OCI-LY7 (cell line): ENCODE measurements at regions not wholly inside any gene's neighbourhood (a gene's known extent, or its start where the extent isn't known, plus 50 kb on each side); places are given as distances from the start of the nearest gene placed in this dataset.

Experiments
- BruUV-seq: library from RNA; stranded (reverse); fragments of 400-500 nt; replicated peaks from 2 replicates; lab custom pipeline; 2021; lab: Mats Ljungman, UMichigan
- CTCF ChIA-PET: fragments of 300-600 bp; sonication (Branson Sonifier 250); formaldehyde crosslinking; loops from one replicate; lab custom pipeline; 2022; ENCODE audit warnings: antibody characterized with exemption; ENCODE audit not compliant: unreplicated experiment; lab: Charles Lee
- POLR2A ChIA-PET: fragments of 300-600 bp; sonication (Branson Sonifier 250); formaldehyde crosslinking; loops from one replicate; lab custom pipeline; 2022; ENCODE audit warnings: antibody characterized with exemption; lab: Charles Lee
- DNase-seq: peaks from one replicate; pipeline ENCODE4 v3.0.0-alpha.2; 2015; ENCODE audit warnings: low spot score
- H2AFZ ChIP-seq: fragments of 200-600 bp; sonication (generic), shearing (Covaris generic); 2 replicates; pipeline ENCODE4 v1.6.1; 2014; ENCODE audit warnings: mild to moderate bottlenecking, antibody characterized with exemption, low read length, moderate library complexity
- H3K27ac ChIP-seq: fragments of 200-600 bp; sonication (generic); 2 replicates; pipeline ENCODE4 v1.5.1; 2014; ENCODE audit warnings: mixed run types, low read depth, mild to moderate bottlenecking, moderate library complexity, low read length, inconsistent platforms; ENCODE audit not compliant: poor library complexity, severe bottlenecking
- H3K36me3 ChIP-seq: fragments of 200-600 bp; sonication (generic); 2 replicates; pipeline ENCODE4 v1.6.1; 2014; ENCODE audit warnings: mild to moderate bottlenecking, antibody characterized with exemption, low read length, moderate library complexity, mixed read lengths; ENCODE audit not compliant: insufficient read depth
- H3K4me1 ChIP-seq: fragments of 200-600 bp; sonication (generic); 2 replicates; pipeline ENCODE4 v1.5.1; 2014; ENCODE audit warnings: mild to moderate bottlenecking, low read length; ENCODE audit not compliant: insufficient read depth, poor library complexity, severe bottlenecking
- H3K4me2 ChIP-seq: fragments of 200-600 bp; sonication (generic); 2 replicates; pipeline ENCODE4 v1.6.1; 2014; ENCODE audit warnings: mild to moderate bottlenecking, low read length
- H3K4me3 ChIP-seq: fragments of 200-600 bp; sonication (generic); 2 replicates; pipeline ENCODE4 v1.5.1; 2014; ENCODE audit warnings: mild to moderate bottlenecking, low read depth, low read length; ENCODE audit not compliant: poor library complexity, severe bottlenecking
- H3K79me2 ChIP-seq: fragments of 200-600 bp; sonication (generic); 2 replicates; pipeline ENCODE4 v1.6.1; 2016; ENCODE audit warnings: low read depth, mild to moderate bottlenecking, low read length, moderate library complexity, mixed read lengths; ENCODE audit not compliant: insufficient read depth
- H3K9me2 ChIP-seq: fragments of 200-600 bp; sonication (generic); 2 replicates; pipeline ENCODE4 v1.6.1; 2016; ENCODE audit warnings: mild to moderate bottlenecking, low read length, mixed read lengths; ENCODE audit not compliant: insufficient read depth
- H3K9me3 ChIP-seq: fragments of 200-600 bp; sonication (generic); 2 replicates; pipeline ENCODE4 v1.6.1; 2014; ENCODE audit warnings: mild to moderate bottlenecking, mixed run types, low read length, mixed read lengths
- H4K20me1 ChIP-seq: fragments of 200-600 bp; sonication (generic); 2 replicates; pipeline ENCODE4 v1.6.1; 2014; ENCODE audit warnings: mild to moderate bottlenecking, antibody characterized with exemption, low read length, moderate library complexity, mixed read lengths; ENCODE audit not compliant: insufficient read depth
- CTCF ChIP-seq: fragments of 200-600 bp; sonication (generic); conservative IDR thresholded peaks from 2 replicates; pipeline ENCODE4 v1.5.1; 2014; ENCODE audit warnings: mild to moderate bottlenecking, antibody characterized with exemption, low read length, moderate library complexity, mixed read lengths
- EZH2phosphoT487 ChIP-seq: fragments of 200-600 bp; sonication (generic); IDR thresholded peaks from 2 replicates; pipeline ENCODE4 v1.6.1; 2018; ENCODE audit warnings: low read depth, borderline replicate concordance, mild to moderate bottlenecking, mixed run types, antibody characterized with exemption, low read length, moderate library complexity, mixed read lengths
- intact Hi-C: fragments of 100-400 bp; cut with micrococcal nuclease; formaldehyde crosslinking; loops from one replicate; pipeline ENCODE4 v1.10.0; 2022; ENCODE audit not compliant: unreplicated experiment

- intact Hi-C loops = loop anchor here (5.0 kb wide), 1 partner anchor 934 kb away; no protein-coding TSS in a partner anchor
- Histone ChIP-seq H2AFZ (no peak overlapping the region), H3K36me3 (no peaks in the 10 kb centered on the region), H3K27ac (no peak overlapping the region), H3K4me2 (no peak overlapping the region), H3K9me3 (no peaks in the 10 kb centered on the region), H3K4me3 (no peak overlapping the region), H4K20me1 (no peaks in the 10 kb centered on the region), H3K9me2 (no peaks in the 10 kb centered on the region), H3K4me1 (no peaks in the 10 kb centered on the region), H3K79me2 (no peaks in the 10 kb centered on the region)
- ChIA-PET CTCF (no interaction called here), POLR2A (interaction anchor here (0.6 to 2.6 kb wide), 3 partner anchors 14 to 300 kb away, joined by 3 to 8 read pairs (median 3); no protein-coding TSS in a partner anchor)
- TF ChIP-seq CTCF (no peak), EZH2phosphoT487 (no peak)
- no peak for DNase-seq
- no TSS peak for BruUV-seq
These were observed 70.7 kb upstream of the TDRD3 start for GRCh38 chr13:60326273-60326672.

- Histone ChIP-seq H3K9me2 (no peaks in the 10 kb centered on the region), H2AFZ (no peak overlapping the region), H3K4me3 (no peak overlapping the region), H3K27ac (no peak overlapping the region), H4K20me1 (no peaks in the 10 kb centered on the region), H3K4me1 (no peaks in the 10 kb centered on the region), H3K36me3 (no peaks in the 10 kb centered on the region), H3K9me3 (no peaks in the 10 kb centered on the region), H3K4me2 (no peak overlapping the region), H3K79me2 (no peaks in the 10 kb centered on the region)
- no peak for DNase-seq
- ChIA-PET CTCF (no interaction called here), POLR2A (interaction anchor here (0.7 to 2.6 kb wide), 4 partner anchors 9 to 968 kb away, joined by 3 to 8 read pairs (median 4); no protein-coding TSS in a partner anchor)
- intact Hi-C loops = loop anchor here (5.0 kb wide), 1 partner anchor 935 kb away; no protein-coding TSS in a partner anchor
- TF ChIP-seq CTCF (no peak), EZH2phosphoT487 (no peak)
- no TSS peak for BruUV-seq
These were observed 69.5 kb upstream of the TDRD3 start for GRCh38 chr13:60327511-60327910.

- H2AFZ ChIP-seq = no peak overlapping the region
- no peak overlapping the region for H3K4me2 ChIP-seq
- DNase-seq = no peak
- no peaks in the 10 kb centered on the region for H3K9me2 ChIP-seq
- no peaks in the 10 kb centered on the region for H3K4me1 ChIP-seq
- BruUV-seq = no TSS peak
- ChIA-PET POLR2A (interaction anchor here (0.6 to 2.6 kb wide), 7 partner anchors 10 to 967 kb away, joined by 3 to 8 read pairs (median 3); no protein-coding TSS in a partner anchor), CTCF (no interaction called here)
- no peaks in the 10 kb centered on the region for H3K36me3 ChIP-seq
- intact Hi-C loops = loop anchor here (5.0 kb wide), 1 partner anchor 936 kb away; no protein-coding TSS in a partner anchor
- H3K9me3 ChIP-seq = peaks cover 2% of the 10 kb centered on the region; the same call in 1 of the 2 replicates
- TF ChIP-seq CTCF = no peak
- TF ChIP-seq EZH2phosphoT487 = no peak
- H3K27ac ChIP-seq = no peak overlapping the region
- H3K4me3 ChIP-seq = no peak overlapping the region
- H3K79me2 ChIP-seq = no peaks in the 10 kb centered on the region
- H4K20me1 ChIP-seq = no peaks in the 10 kb centered on the region
These were observed 68.9 kb upstream of the TDRD3 start for GRCh38 chr13:60328073-60328472.
